Sigmoid colon (tissue), 4 donors: ENCODE measurements at regions not wholly inside any gene's neighbourhood (a gene's known extent, or its start where the extent isn't known, plus 50 kb on each side); places are given as distances from the start of the nearest gene placed in this dataset.

ENCODE experiments used
- EP300 ChIP-seq, 4 donors: sonication (generic); formaldehyde crosslinking; IDR thresholded peaks; one replicate each; pipeline ENCODE4 v1.6.1; 2017; ENCODE audit warnings: antibody characterized with exemption in 4 of 4
- TF ChIP-seq, protein P1 (sequence below), 4 experiments: fragments of 450-650 bp in 3 of 4; fragments of 200-600 bp in 1 of 4; IDR thresholded peaks; one replicate each; pipeline ENCODE4 v1.5.1; 2016 to 2019; ENCODE audit warnings: antibody characterized with exemption in 4 of 4, mild to moderate bottlenecking in 3 of 4, moderate library complexity in 2 of 4

- TF ChIP-seq, protein P1, sequence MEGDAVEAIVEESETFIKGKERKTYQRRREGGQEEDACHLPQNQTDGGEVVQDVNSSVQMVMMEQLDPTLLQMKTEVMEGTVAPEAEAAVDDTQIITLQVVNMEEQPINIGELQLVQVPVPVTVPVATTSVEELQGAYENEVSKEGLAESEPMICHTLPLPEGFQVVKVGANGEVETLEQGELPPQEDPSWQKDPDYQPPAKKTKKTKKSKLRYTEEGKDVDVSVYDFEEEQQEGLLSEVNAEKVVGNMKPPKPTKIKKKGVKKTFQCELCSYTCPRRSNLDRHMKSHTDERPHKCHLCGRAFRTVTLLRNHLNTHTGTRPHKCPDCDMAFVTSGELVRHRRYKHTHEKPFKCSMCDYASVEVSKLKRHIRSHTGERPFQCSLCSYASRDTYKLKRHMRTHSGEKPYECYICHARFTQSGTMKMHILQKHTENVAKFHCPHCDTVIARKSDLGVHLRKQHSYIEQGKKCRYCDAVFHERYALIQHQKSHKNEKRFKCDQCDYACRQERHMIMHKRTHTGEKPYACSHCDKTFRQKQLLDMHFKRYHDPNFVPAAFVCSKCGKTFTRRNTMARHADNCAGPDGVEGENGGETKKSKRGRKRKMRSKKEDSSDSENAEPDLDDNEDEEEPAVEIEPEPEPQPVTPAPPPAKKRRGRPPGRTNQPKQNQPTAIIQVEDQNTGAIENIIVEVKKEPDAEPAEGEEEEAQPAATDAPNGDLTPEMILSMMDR (IDR thresholded peaks at IDR 0.05), result no peak
- no peak for TF ChIP-seq EP300 (IDR thresholded peaks at IDR 0.05)
Measured at GRCh38 chr12:46459861-46460545, 87.4 kb upstream of the SLC38A2 start.
